Rectal smooth muscle tissue (tissue), 1 donor: ENCODE measurements at regions not wholly inside any gene's neighbourhood (a gene's known extent, or its start where the extent isn't known, plus 50 kb on each side); places are given as distances from the start of the nearest gene placed in this dataset.

Source experiments
- H3K27ac ChIP-seq: one replicate; pipeline ENCODE4 v1.7.0; 2013; ENCODE audit warnings: low read depth, low read length, inconsistent platforms
- H3K27me3 ChIP-seq: one replicate; pipeline ENCODE4 v1.7.0; 2013; ENCODE audit warnings: low read length; ENCODE audit not compliant: control insufficient read depth, insufficient read depth
- H3K36me3 ChIP-seq: one replicate; pipeline ENCODE4 v1.7.0; 2013; ENCODE audit warnings: low read length; ENCODE audit not compliant: control insufficient read depth, insufficient read depth
- H3K4me1 ChIP-seq: one replicate; pipeline ENCODE4 v1.7.0; 2013; ENCODE audit warnings: low read length; ENCODE audit not compliant: control insufficient read depth, insufficient read depth
- H3K4me3 ChIP-seq: one replicate; pipeline ENCODE4 v1.7.0; 2013; ENCODE audit warnings: low read length
- H3K9ac ChIP-seq: one replicate; pipeline ENCODE4 v1.7.0; 2013; ENCODE audit warnings: low read length

GRCh38 chr1:14100919-14101318 lies 400.9 kb downstream of the PRDM2 start:
- H3K4me3 ChIP-seq, result no peak overlapping the region
- H3K9ac ChIP-seq, result no peak overlapping the region
- H3K27me3 ChIP-seq, result no peaks in the 10 kb centered on the region
- H3K27ac ChIP-seq, result no peak overlapping the region
- H3K4me1 ChIP-seq, result no peaks in the 10 kb centered on the region
- no peaks in the 10 kb centered on the region for H3K36me3 ChIP-seq

DNA sequence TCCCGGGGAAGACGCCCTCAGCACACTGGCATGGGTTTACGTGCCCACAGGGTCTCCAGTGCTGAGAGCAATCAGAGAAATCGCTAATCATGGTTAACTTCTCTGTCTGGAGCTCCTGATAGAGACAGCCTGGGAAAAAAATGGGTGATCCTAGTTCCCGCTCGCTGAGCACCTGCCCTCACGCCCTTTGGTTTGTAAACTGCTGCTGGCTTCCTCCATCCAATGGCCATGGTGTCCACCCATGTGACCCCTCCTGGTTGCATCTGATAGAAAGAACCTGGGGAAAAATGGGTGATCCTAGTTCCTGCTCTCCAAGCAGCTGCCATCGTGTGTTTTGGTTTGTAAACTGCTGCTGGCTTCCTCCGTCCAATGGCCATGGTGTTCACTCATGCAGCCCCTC lies 402.2 kb downstream of the PRDM2 start:
- Histone ChIP-seq H3K9ac (no peak overlapping the region), H3K27ac (no peak overlapping the region), H3K4me3 (no peak overlapping the region), H3K4me1 (no peaks in the 10 kb centered on the region), H3K36me3 (no peaks in the 10 kb centered on the region), H3K27me3 (no peaks in the 10 kb centered on the region)

- Histone ChIP-seq H3K36me3 (no peaks in the 10 kb centered on the region), H3K27me3 (no peaks in the 10 kb centered on the region), H3K4me1 (no peaks in the 10 kb centered on the region), H3K4me3 (no peak overlapping the region), H3K9ac (no peak overlapping the region), H3K27ac (no peak overlapping the region)
Observed at GRCh38 chr1:14103878-14104430, 404.0 kb downstream of the PRDM2 start.

DNA sequence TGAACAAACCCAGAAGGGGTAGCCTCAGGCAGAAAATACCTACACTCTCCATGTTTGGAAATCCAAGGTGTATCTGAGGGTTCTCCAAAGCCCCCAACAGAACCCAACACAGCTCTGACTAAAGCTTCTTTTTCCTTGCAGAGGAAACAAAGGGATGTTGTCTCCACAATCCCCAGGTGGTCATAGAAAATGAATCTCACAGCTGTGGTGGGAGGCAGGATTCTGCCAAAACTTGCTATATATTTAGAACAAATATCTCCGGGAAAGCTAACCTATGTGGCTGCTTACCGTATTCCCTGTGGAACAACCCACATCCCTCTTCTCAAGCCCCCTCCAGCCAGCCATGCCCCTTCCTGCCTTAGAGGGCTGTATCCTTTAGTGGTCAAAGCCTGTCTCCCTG lies 406.1 kb downstream of the PRDM2 start:
- Histone ChIP-seq H3K27me3 (no peaks in the 10 kb centered on the region), H3K4me1 (no peaks in the 10 kb centered on the region), H3K27ac (no peak overlapping the region), H3K36me3 (no peaks in the 10 kb centered on the region), H3K9ac (no peak overlapping the region), H3K4me3 (no peak overlapping the region)

- no peaks in the 10 kb centered on the region for H3K4me1 ChIP-seq
- H3K36me3 ChIP-seq, result no peaks in the 10 kb centered on the region
- no peak overlapping the region for H3K9ac ChIP-seq
- no peak overlapping the region for H3K27ac ChIP-seq
- H3K27me3 ChIP-seq, result no peaks in the 10 kb centered on the region
- H3K4me3 ChIP-seq, result no peak overlapping the region
Observed at GRCh38 chr1:14106679-14107313, 406.8 kb downstream of the PRDM2 start.

DNA sequence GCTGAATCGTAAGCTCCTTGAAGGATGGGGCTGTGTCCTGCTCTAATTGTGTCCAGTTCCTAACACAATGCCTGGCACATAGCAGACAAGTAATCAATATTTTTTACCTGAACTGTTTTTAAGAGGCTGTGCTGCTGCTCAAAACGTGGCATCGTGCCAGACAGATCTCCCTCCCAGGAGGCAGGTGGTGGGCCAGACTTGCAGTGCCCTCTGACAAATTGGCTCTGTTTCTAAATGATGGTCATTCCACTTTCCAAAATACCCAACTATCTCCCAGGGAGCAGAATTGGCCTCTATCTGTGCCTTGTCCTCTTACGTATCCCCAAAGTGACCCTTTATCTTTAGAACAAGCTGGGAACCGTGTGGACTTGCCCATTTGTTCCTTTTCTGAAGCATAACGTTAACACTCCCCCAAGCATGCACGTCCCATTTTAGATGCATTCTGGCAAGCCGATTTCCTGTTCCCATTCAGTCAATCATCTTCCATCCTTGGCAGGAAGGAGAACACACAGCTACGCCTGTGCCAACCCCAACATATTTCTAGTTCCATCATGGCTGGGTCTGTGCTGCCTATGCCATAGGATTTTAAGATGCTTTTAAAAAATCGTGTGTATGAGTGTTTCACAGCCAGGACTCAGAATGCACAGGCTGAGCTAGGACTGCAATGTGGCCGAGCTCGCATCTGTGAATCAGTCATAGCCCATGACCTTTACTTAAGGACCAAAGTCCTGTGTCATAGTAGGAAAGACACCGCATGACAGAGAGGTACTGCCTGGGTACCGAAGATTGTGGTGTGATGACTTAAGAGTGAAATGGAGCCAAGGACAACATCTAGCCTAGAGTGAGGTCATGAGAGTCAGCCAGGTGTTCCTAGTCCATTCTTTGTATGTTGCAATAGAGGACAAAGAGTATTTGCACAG lies 408.6 kb downstream of the PRDM2 start:
- H3K27me3 ChIP-seq, result no peaks in the 10 kb centered on the region
- H3K4me3 ChIP-seq, result no peak overlapping the region
- no peak overlapping the region for H3K27ac ChIP-seq
- no peaks in the 10 kb centered on the region for H3K4me1 ChIP-seq
- no peak overlapping the region for H3K9ac ChIP-seq
- no peaks in the 10 kb centered on the region for H3K36me3 ChIP-seq

GRCh38 chr1:14109276-14109635 lies 409.3 kb downstream of the PRDM2 start:
- Histone ChIP-seq H3K4me1 (no peaks in the 10 kb centered on the region), H3K4me3 (no peak overlapping the region), H3K27ac (no peak overlapping the region), H3K27me3 (no peaks in the 10 kb centered on the region), H3K36me3 (no peaks in the 10 kb centered on the region), H3K9ac (no peak overlapping the region)

DNA sequence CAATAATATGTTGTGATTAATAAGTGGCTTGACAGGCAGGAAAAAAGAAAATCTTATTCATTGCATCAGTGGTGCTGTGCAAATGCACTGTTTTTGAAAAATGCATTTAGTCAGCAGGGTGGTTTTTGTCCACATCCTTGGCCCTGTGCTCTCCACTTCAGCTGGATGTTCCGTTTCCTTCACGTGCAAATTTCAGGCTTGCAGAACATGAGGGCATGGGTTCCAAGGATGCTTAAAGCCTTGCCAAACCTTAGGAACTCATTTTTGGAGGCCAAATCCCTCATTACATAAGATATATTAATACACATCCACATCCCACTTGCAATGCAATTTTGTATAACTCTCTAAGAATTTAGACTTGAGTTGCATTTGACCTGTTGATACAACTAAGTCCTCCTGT lies 410.1 kb downstream of the PRDM2 start:
- H3K27me3 ChIP-seq, result no peaks in the 10 kb centered on the region
- H3K9ac ChIP-seq, result no peak overlapping the region
- no peak overlapping the region for H3K4me3 ChIP-seq
- no peaks in the 10 kb centered on the region for H3K36me3 ChIP-seq
- H3K27ac ChIP-seq, result no peak overlapping the region
- no peaks in the 10 kb centered on the region for H3K4me1 ChIP-seq

GRCh38 chr1:14111121-14111520 lies 411.1 kb downstream of the PRDM2 start:
- Histone ChIP-seq H3K27me3 (no peaks in the 10 kb centered on the region), H3K4me1 (no peaks in the 10 kb centered on the region), H3K27ac (no peak overlapping the region), H3K9ac (no peak overlapping the region), H3K36me3 (no peaks in the 10 kb centered on the region), H3K4me3 (no peak overlapping the region)

DNA sequence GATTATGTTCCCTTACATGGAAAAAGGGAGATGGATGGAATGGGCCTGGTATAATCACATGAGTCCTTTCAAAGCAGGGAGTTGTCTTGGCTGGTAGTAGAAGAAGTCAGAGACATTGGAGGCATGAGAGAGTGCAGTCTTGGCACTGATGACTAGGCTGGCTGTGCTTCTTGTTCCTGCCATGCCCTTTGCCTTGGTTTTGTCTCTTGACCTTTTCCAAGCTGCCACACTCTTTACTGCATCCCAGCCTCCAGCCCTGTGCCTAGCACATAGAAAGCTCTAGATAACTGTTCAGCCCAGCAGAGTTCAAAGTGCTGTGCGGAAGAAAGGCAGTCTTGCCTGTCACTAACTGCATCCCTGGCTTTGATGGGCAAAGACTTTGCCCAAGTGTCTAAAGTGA lies 412.6 kb downstream of the PRDM2 start:
- no peak overlapping the region for H3K9ac ChIP-seq
- no peaks in the 10 kb centered on the region for H3K36me3 ChIP-seq
- no peak overlapping the region for H3K4me3 ChIP-seq
- H3K27ac ChIP-seq, result no peak overlapping the region
- H3K4me1 ChIP-seq, result no peaks in the 10 kb centered on the region
- no peaks in the 10 kb centered on the region for H3K27me3 ChIP-seq

- Histone ChIP-seq H3K27me3 (no peaks in the 10 kb centered on the region), H3K9ac (no peak overlapping the region), H3K4me3 (no peak overlapping the region), H3K4me1 (no peaks in the 10 kb centered on the region), H3K27ac (no peak overlapping the region), H3K36me3 (no peaks in the 10 kb centered on the region)
Observed at GRCh38 chr1:14113271-14113670, 413.3 kb downstream of the PRDM2 start.

DNA sequence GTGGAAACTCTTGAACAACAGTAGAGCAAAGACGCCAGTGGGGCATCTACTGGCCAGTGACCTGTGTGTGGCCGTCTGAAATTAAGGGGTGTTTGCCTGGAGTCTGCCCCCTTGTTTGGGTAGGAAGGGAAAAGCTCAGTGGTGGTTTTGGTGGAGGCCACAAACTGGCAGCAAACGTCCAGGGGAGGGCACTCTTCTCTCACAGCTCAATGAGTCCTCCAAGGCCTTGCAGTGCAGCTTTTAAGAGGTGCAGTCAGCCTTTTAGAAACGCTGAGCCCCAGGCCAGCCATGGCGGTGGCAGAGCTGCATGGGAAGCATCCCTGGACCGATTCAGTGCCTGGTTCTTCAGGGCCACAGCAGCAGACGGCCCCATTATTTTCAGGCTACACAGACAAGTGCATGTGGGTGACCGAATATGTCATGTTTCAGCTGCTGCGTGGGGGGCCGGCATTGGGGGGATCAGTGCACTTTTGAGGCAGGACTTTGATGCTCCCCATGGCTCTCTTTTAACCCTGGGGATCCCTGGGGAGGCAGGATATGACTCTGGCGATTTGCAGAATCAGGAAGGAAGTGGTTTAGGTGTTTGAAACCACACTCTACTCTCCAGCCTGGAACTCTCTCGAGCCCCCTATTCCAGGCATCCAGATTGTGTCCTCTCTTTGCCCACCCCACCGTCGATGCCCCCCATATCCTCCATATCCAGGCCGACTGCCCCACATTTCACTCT lies 414.0 kb downstream of the PRDM2 start:
- H3K9ac ChIP-seq, result no peak overlapping the region
- H3K27ac ChIP-seq, result no peak overlapping the region
- H3K27me3 ChIP-seq, result no peaks in the 10 kb centered on the region
- no peaks in the 10 kb centered on the region for H3K4me1 ChIP-seq
- no peaks in the 10 kb centered on the region for H3K36me3 ChIP-seq
- H3K4me3 ChIP-seq, result no peak overlapping the region
